ENCODE measurements at regions not wholly inside any gene's neighbourhood (a gene's known extent, or its start where the extent isn't known, plus 50 kb on each side); places are given as distances from the start of the nearest gene placed in this dataset.

GRCh38 chr4:14431155-14432134, 570.8 kb upstream of the CPEB2 start:
- H3K9ac ChIP-seq (ENCODE audit: control insufficient read depth, extremely low read depth, insufficient read depth, low read length): no peak overlapping the region
- DNase-seq (ENCODE audit: low read depth, low spot score) (no peak), FAIRE-seq (no peak)
- no peak overlapping the region for H3K27ac ChIP-seq (ENCODE audit: control insufficient read depth, insufficient read depth, low read length)
- no peak overlapping the region for H3K4me3 ChIP-seq (ENCODE audit: control insufficient read depth in 2 of 3, extremely low read depth in 1 of 3, insufficient read depth in 2 of 3, low read depth in 1 of 3, low read length in 3 of 3)
- TF ChIP-seq, protein P1, sequence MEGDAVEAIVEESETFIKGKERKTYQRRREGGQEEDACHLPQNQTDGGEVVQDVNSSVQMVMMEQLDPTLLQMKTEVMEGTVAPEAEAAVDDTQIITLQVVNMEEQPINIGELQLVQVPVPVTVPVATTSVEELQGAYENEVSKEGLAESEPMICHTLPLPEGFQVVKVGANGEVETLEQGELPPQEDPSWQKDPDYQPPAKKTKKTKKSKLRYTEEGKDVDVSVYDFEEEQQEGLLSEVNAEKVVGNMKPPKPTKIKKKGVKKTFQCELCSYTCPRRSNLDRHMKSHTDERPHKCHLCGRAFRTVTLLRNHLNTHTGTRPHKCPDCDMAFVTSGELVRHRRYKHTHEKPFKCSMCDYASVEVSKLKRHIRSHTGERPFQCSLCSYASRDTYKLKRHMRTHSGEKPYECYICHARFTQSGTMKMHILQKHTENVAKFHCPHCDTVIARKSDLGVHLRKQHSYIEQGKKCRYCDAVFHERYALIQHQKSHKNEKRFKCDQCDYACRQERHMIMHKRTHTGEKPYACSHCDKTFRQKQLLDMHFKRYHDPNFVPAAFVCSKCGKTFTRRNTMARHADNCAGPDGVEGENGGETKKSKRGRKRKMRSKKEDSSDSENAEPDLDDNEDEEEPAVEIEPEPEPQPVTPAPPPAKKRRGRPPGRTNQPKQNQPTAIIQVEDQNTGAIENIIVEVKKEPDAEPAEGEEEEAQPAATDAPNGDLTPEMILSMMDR (optimal IDR thresholded peaks at IDR 0.05 in 1 of 3, IDR thresholded peaks at IDR 0.05 in 1 of 3, conservative IDR thresholded peaks at IDR 0.05 in 1 of 3; ENCODE audit: extremely low read depth in 1 of 3, insufficient read depth in 2 of 3, low read length in 3 of 3): no peak
- dilution Hi-C loops (cut with MboI; ENCODE audit: extremely low pct_ligation_motif_present, low sequenced_read_pairs): no loop called here
- H3K79me2 ChIP-seq (ENCODE audit: control insufficient read depth, insufficient read depth, low read length): no peaks in the 10 kb centered on the region
- no peaks in the 10 kb centered on the region for H4K20me1 ChIP-seq (ENCODE audit: control insufficient read depth, extremely low read depth, insufficient read depth, low read length)
- no peaks in the 10 kb centered on the region for H3K9me3 ChIP-seq (ENCODE audit: control insufficient read depth, low read depth, low read length)
- no peaks in the 10 kb centered on the region for H3K36me3 ChIP-seq (ENCODE audit: control insufficient read depth in 2 of 2, extremely low read depth in 1 of 2, insufficient read depth in 2 of 2, low read length in 2 of 2)
- no peak overlapping the region for H2AFZ ChIP-seq (ENCODE audit: control insufficient read depth, low read length)
- no peak overlapping the region for H3K4me2 ChIP-seq (ENCODE audit: control insufficient read depth, extremely low read depth, insufficient read depth, low read depth, low read length)
- no peaks in the 10 kb centered on the region for H3K27me3 ChIP-seq (ENCODE audit: control insufficient read depth, extremely low read depth, insufficient read depth, low read length)
- no peaks in the 10 kb centered on the region for H3K4me1 ChIP-seq (ENCODE audit: control insufficient read depth, extremely low read depth, insufficient read depth, low read length)
- H3K9me1 ChIP-seq (ENCODE audit: control insufficient read depth, extremely low read depth, insufficient read depth, low read length): no peaks in the 10 kb centered on the region

GRCh38 chr4:14434483-14434882, 567.8 kb upstream of the CPEB2 start:
- Histone ChIP-seq H3K27ac (ENCODE audit: control insufficient read depth, insufficient read depth, low read length) (no peak overlapping the region), H3K36me3 (ENCODE audit: control insufficient read depth in 2 of 2, extremely low read depth in 1 of 2, insufficient read depth in 2 of 2, low read length in 2 of 2) (no peaks in the 10 kb centered on the region), H3K4me2 (ENCODE audit: control insufficient read depth, extremely low read depth, insufficient read depth, low read depth, low read length) (no peak overlapping the region), H3K9me1 (ENCODE audit: control insufficient read depth, extremely low read depth, insufficient read depth, low read length) (no peaks in the 10 kb centered on the region), H2AFZ (ENCODE audit: control insufficient read depth, low read length) (no peak overlapping the region), H3K4me1 (ENCODE audit: control insufficient read depth, extremely low read depth, insufficient read depth, low read length) (no peaks in the 10 kb centered on the region), H3K9ac (ENCODE audit: control insufficient read depth, extremely low read depth, insufficient read depth, low read length) (no peak overlapping the region), H3K79me2 (ENCODE audit: control insufficient read depth, insufficient read depth, low read length) (no peaks in the 10 kb centered on the region), H3K27me3 (ENCODE audit: control insufficient read depth, extremely low read depth, insufficient read depth, low read length) (no peaks in the 10 kb centered on the region), H4K20me1 (ENCODE audit: control insufficient read depth, extremely low read depth, insufficient read depth, low read length) (no peaks in the 10 kb centered on the region), H3K4me3 (ENCODE audit: control insufficient read depth in 2 of 3, extremely low read depth in 1 of 3, insufficient read depth in 2 of 3, low read depth in 1 of 3, low read length in 3 of 3) (no peak overlapping the region), H3K9me3 (ENCODE audit: control insufficient read depth, low read depth, low read length) (no peaks in the 10 kb centered on the region)
- TF ChIP-seq EZH2 (IDR thresholded peaks at IDR 0.05; ENCODE audit: low read length): no peak
- TF ChIP-seq, protein P1 (optimal IDR thresholded peaks at IDR 0.05 in 1 of 3, IDR thresholded peaks at IDR 0.05 in 1 of 3, conservative IDR thresholded peaks at IDR 0.05 in 1 of 3; ENCODE audit: extremely low read depth in 1 of 3, insufficient read depth in 2 of 3, low read length in 3 of 3): no peak
- DNase-seq (ENCODE audit: low read depth, low spot score) (no peak), FAIRE-seq (peak; percentile 77)
- dilution Hi-C loops (cut with MboI; ENCODE audit: extremely low pct_ligation_motif_present, low sequenced_read_pairs): no loop called here
